ENCODE measurements at regions not wholly inside any gene's neighbourhood (a gene's known extent, or its start where the extent isn't known, plus 50 kb on each side); places are given as distances from the start of the nearest gene placed in this dataset.

GRCh38 chr1:209511169-209511568 is 72.3 kb upstream of the CAMK1G start:
- no peak overlapping the region for H2AFZ ChIP-seq
- H3F3A ChIP-seq (ENCODE audit: insufficient read depth), result no peaks in the 10 kb centered on the region
- no peak for TF ChIP-seq EZH2 (IDR thresholded peaks at IDR 0.05; ENCODE audit: insufficient read depth, poor library complexity, severe bottlenecking)
- TF ChIP-seq EZH2phosphoT487 (IDR thresholded peaks at IDR 0.05; ENCODE audit: insufficient read depth, low read depth), result no peak
- H3K79me2 ChIP-seq (ENCODE audit: insufficient read depth), result no peaks in the 10 kb centered on the region
- 22 to 24% methylated on average over 3 of the region's 3 CpGs for WGBS, 2 experiments (ENCODE audit: low coverage in 1 of 2, low lambda C conversion rate in 2 of 2, missing lambda C conversion rate in 2 of 2)
- no peak overlapping the region for H3K9ac ChIP-seq
- no peaks in the 10 kb centered on the region for H4K20me1 ChIP-seq (ENCODE audit: insufficient read depth)
- H3K9me2 ChIP-seq (ENCODE audit: insufficient read depth), result no peaks in the 10 kb centered on the region
- 0 out of 2 replicates have a peak, but pooled peaks cover 4% of the 10 kb centered on the region for H3K27me3 ChIP-seq (replicated peaks; ENCODE audit: insufficient read depth)
- H3K9me3 ChIP-seq (ENCODE audit: low read depth), result no peaks in the 10 kb centered on the region
- no peak for DNase-seq
- no peak overlapping the region for H3K4me2 ChIP-seq (ENCODE audit: unreplicated experiment)
- in situ Hi-C loops (cut with MboI), result no loop called here
- no peak overlapping the region for H3K4me3 ChIP-seq
- H3K4me1 ChIP-seq (ENCODE audit: insufficient read depth), result no peaks in the 10 kb centered on the region
- no peak overlapping the region for H3K27ac ChIP-seq
- no peaks in the 10 kb centered on the region for H3K36me3 ChIP-seq (ENCODE audit: low read depth)

DNA sequence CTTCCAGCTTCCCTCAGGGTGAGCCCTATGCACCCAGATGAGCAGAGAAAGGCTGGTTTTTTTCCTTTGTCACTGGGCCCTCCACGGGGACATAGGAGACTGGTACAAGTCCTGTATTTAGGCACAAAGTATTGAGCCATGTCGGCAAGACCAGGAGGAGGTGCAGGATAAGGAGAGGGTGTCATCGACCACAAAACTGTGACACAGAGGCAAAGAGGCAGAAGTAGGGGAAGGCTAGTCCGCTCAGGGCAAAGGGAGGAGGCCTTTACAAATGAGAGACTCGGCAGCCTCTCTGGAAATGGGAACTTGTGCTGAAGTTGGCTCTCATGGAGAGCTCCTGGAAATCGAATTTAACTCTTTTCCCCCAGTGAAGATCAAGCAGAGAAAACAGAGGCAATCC is 70.7 kb upstream of the CAMK1G start:
- Histone ChIP-seq H3K4me1 (ENCODE audit: insufficient read depth) (no peaks in the 10 kb centered on the region), H2AFZ (no peak overlapping the region), H3K79me2 (ENCODE audit: insufficient read depth) (no peaks in the 10 kb centered on the region), H3F3A (ENCODE audit: insufficient read depth) (no peaks in the 10 kb centered on the region), H3K9me3 (ENCODE audit: low read depth) (no peaks in the 10 kb centered on the region), H3K27me3 (replicated peaks; ENCODE audit: insufficient read depth) (0 out of 2 replicates have a peak, but pooled peaks cover 4% of the 10 kb centered on the region), H3K36me3 (ENCODE audit: low read depth) (no peaks in the 10 kb centered on the region), H3K4me3 (no peak overlapping the region), H3K27ac (no peak overlapping the region), H3K9me2 (ENCODE audit: insufficient read depth) (no peaks in the 10 kb centered on the region), H3K9ac (no peak overlapping the region), H3K4me2 (ENCODE audit: unreplicated experiment) (no peak overlapping the region), H4K20me1 (ENCODE audit: insufficient read depth) (no peaks in the 10 kb centered on the region)
- TF ChIP-seq EZH2phosphoT487 (IDR thresholded peaks at IDR 0.05; ENCODE audit: insufficient read depth, low read depth) (no peak), EZH2 (IDR thresholded peaks at IDR 0.05; ENCODE audit: insufficient read depth, poor library complexity, severe bottlenecking) (no peak)
- no peak for DNase-seq
- in situ Hi-C loops (cut with MboI), result no loop called here
- 46 to 53% methylated on average over 6 of the region's 6 CpGs for WGBS, 2 experiments (ENCODE audit: low coverage in 1 of 2, low lambda C conversion rate in 2 of 2, missing lambda C conversion rate in 2 of 2)

DNA sequence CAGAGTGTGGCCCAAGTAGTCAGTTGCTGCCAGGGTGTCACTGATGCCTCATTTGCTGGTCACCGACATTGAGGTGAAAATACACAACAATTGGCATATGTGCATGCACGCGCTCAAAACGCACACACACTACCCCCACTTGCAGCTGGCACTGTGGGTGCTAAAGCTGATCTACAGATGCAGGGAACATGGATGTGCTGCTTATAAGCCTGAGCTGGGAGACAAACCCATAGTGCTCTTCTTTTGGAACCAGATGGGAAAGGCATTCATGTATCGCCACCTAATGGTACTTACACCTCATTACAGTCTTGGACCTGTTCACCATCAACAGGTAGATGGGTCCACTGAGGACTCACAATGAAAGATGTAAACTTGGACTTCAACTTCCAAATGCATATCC is 70.3 kb upstream of the CAMK1G start:
- Histone ChIP-seq H3K79me2 (ENCODE audit: insufficient read depth) (no peaks in the 10 kb centered on the region), H3K4me1 (ENCODE audit: insufficient read depth) (no peaks in the 10 kb centered on the region), H3K9me3 (ENCODE audit: low read depth) (no peaks in the 10 kb centered on the region), H3K27me3 (replicated peaks; ENCODE audit: insufficient read depth) (0 out of 2 replicates have a peak, but pooled peaks cover 4% of the 10 kb centered on the region), H3K4me3 (no peak overlapping the region), H2AFZ (no peak overlapping the region), H4K20me1 (ENCODE audit: insufficient read depth) (no peaks in the 10 kb centered on the region), H3K9ac (no peak overlapping the region), H3K36me3 (ENCODE audit: low read depth) (no peaks in the 10 kb centered on the region), H3F3A (ENCODE audit: insufficient read depth) (no peaks in the 10 kb centered on the region), H3K9me2 (ENCODE audit: insufficient read depth) (no peaks in the 10 kb centered on the region), H3K27ac (no peak overlapping the region), H3K4me2 (ENCODE audit: unreplicated experiment) (no peak overlapping the region)
- DNase-seq, result peak; percentile 61
- in situ Hi-C loops (cut with MboI), result no loop called here
- WGBS, 2 experiments (ENCODE audit: low coverage in 1 of 2, low lambda C conversion rate in 2 of 2, missing lambda C conversion rate in 2 of 2), result 15 to 17% methylated on average over 5 of the region's 5 CpGs
- TF ChIP-seq EZH2phosphoT487 (IDR thresholded peaks at IDR 0.05; ENCODE audit: insufficient read depth, low read depth) (no peak), EZH2 (IDR thresholded peaks at IDR 0.05; ENCODE audit: insufficient read depth, poor library complexity, severe bottlenecking) (no peak)

- Histone ChIP-seq H2AFZ (no peak overlapping the region), H3K9me2 (ENCODE audit: insufficient read depth) (no peaks in the 10 kb centered on the region), H3K27me3 (replicated peaks; ENCODE audit: insufficient read depth) (0 out of 2 replicates have a peak, but pooled peaks cover 4% of the 10 kb centered on the region), H3K4me1 (ENCODE audit: insufficient read depth) (no peaks in the 10 kb centered on the region), H3K4me2 (ENCODE audit: unreplicated experiment) (no peak overlapping the region), H3K79me2 (ENCODE audit: insufficient read depth) (no peaks in the 10 kb centered on the region), H3K9me3 (ENCODE audit: low read depth) (no peaks in the 10 kb centered on the region), H4K20me1 (ENCODE audit: insufficient read depth) (no peaks in the 10 kb centered on the region), H3K36me3 (ENCODE audit: low read depth) (no peaks in the 10 kb centered on the region), H3K9ac (no peak overlapping the region), H3F3A (ENCODE audit: insufficient read depth) (no peaks in the 10 kb centered on the region), H3K4me3 (no peak overlapping the region), H3K27ac (no peak overlapping the region)
- in situ Hi-C loops (cut with MboI), result no loop called here
- DNase-seq, result no peak
- TF ChIP-seq EZH2phosphoT487 (IDR thresholded peaks at IDR 0.05; ENCODE audit: insufficient read depth, low read depth) (no peak), EZH2 (IDR thresholded peaks at IDR 0.05; ENCODE audit: insufficient read depth, poor library complexity, severe bottlenecking) (no peak)
- WGBS, 2 experiments (ENCODE audit: low coverage in 1 of 2, low lambda C conversion rate in 2 of 2, missing lambda C conversion rate in 2 of 2), result 39 to 42% methylated on average over 10 of the region's 10 CpGs
These were observed 66.5 kb upstream of the CAMK1G start for GRCh38 chr1:209516771-209517680.
